HepG2 (cell line): ENCODE measurements at regions not wholly inside any gene's neighbourhood (a gene's known extent, or its start where the extent isn't known, plus 50 kb on each side); places are given as distances from the start of the nearest gene placed in this dataset.
A peak's percentile ranks its signal among the peaks of the same experiment; 100 is the strongest.

Experiments used
- ATAC-seq: fragments of 200-7000 bp; cut with Tn5 transposase; 3 replicates; pipeline ENCODE4 v1.9.1; 2020; ENCODE audit warnings: mild to moderate bottlenecking, moderate library complexity
- BruUV-seq: library from RNA; stranded (reverse); fragments of 400-500 nt; replicated peaks from 2 replicates; lab custom pipeline; 2021; lab: Mats Ljungman, UMichigan
- CTCF ChIA-PET: fragments of 300-600 bp; formaldehyde crosslinking; extraction: SDS; loops from one replicate; lab custom pipeline; 2021; ENCODE audit warnings: low total read pairs, inconsistent platforms, low intra/inter-chr PET ratio; lab: Yijun Ruan, JAX
- POLR2A ChIA-PET: fragments of 350-600 bp; sonication (Branson Sonifier 250); formaldehyde crosslinking; loops from one replicate; lab custom pipeline; 2020; ENCODE audit warnings: antibody characterized with exemption, inconsistent platforms; lab: Yijun Ruan, JAX
- DNase-seq: peaks from one replicate; pipeline ENCODE4 v3.0.0-alpha.2; 2015; ENCODE audit warnings: low spot score
- FAIRE-seq: peaks from 3 replicates; lab custom pipeline; 2011; peaks lifted over from hg19 to GRCh38; lab: Jason Lieb, UNC
- H2AFZ ChIP-seq: one replicate; pipeline ENCODE4 v1.6.1; 2011; ENCODE audit warnings: low read length, inconsistent platforms
- H3K27ac ChIP-seq: fragments of 300-600 bp; 3 replicates; pipeline ENCODE4 v1.8.0; 2011; ENCODE audit warnings: mixed run types, mild to moderate bottlenecking, mixed read lengths, low read length, inconsistent platforms; ENCODE audit not compliant: insufficient read depth; ENCODE audit errors: extremely low read length
- H3K27me3 ChIP-seq, 2 experiments: fragments of 200-600 bp in 1 of 2; 2 replicates in 1 of 2; 3 replicates in 1 of 2; pipeline versions ENCODE4 v1.6.0 to v1.8.0; 2011; ENCODE audit warnings: low read length in 2 of 2, mild to moderate bottlenecking in 2 of 2, moderate library complexity in 2 of 2, inconsistent platforms in 1 of 2; ENCODE audit not compliant: insufficient read depth in 2 of 2, control insufficient read depth in 1 of 2
- H3K36me3 ChIP-seq, 2 experiments: fragments of 200-600 bp in 1 of 2; replicated peaks in 1 of 2; 2 replicates in 1 of 2; 3 replicates in 1 of 2; pipeline versions ENCODE4 v1.5.1 to v1.8.0; 2011; ENCODE audit warnings: low read length in 2 of 2, inconsistent platforms in 1 of 2; ENCODE audit not compliant: insufficient read depth in 2 of 2, control insufficient read depth in 1 of 2
- H3K4me1 ChIP-seq: 2 replicates; pipeline ENCODE4 v1.5.1; 2012; ENCODE audit warnings: low read length, inconsistent platforms; ENCODE audit not compliant: insufficient read depth
- H3K4me2 ChIP-seq: 2 replicates; pipeline ENCODE4 v1.6.0; 2011; ENCODE audit warnings: low read depth, low read length, inconsistent platforms
- H3K4me3 ChIP-seq, 3 experiments: fragments of 200-600 bp in 1 of 3; sonication (generic), shearing (Covaris generic) in 1 of 3; replicated peaks in 1 of 3; 2 replicates each; pipeline ENCODE4 v1.5.1; 2011 to 2016; ENCODE audit warnings: low read length in 3 of 3, inconsistent platforms in 2 of 3, low read depth in 2 of 3, mild to moderate bottlenecking in 2 of 3, control low read depth in 1 of 3, mixed read lengths in 1 of 3; ENCODE audit not compliant: insufficient read depth in 1 of 3
- H3K79me2 ChIP-seq: one replicate; pipeline ENCODE4 v1.6.1; 2011; ENCODE audit warnings: low read length, inconsistent platforms; ENCODE audit not compliant: insufficient read depth
- H3K9ac ChIP-seq: 2 replicates; pipeline ENCODE4 v1.6.0; 2011; ENCODE audit warnings: mild to moderate bottlenecking, low read depth, low read length, inconsistent platforms; ENCODE audit not compliant: insufficient read depth
- H3K9me3 ChIP-seq: 2 replicates; pipeline ENCODE4 v1.5.1; 2012; ENCODE audit warnings: mild to moderate bottlenecking, low read length
- H4K20me1 ChIP-seq: 2 replicates; pipeline ENCODE4 v1.6.0; 2011; ENCODE audit warnings: inconsistent platforms, mild to moderate bottlenecking, low read length, moderate library complexity; ENCODE audit not compliant: insufficient read depth
- STAG1 ChIP-seq: sonication (generic); formaldehyde crosslinking; IDR thresholded peaks from 2 replicates; pipeline ENCODE4 v1.4.0; 2020; ENCODE audit warnings: missing genetic modification reagents
- ZFP36L2 ChIP-seq: sonication (generic); formaldehyde crosslinking; IDR thresholded peaks from 2 replicates; pipeline ENCODE4 v1.4.0; 2020; ENCODE audit warnings: missing genetic modification reagents
- WGBS: methylation state at CpG from one replicate; pipeline ENCODE4 v1.1.6; 2017; ENCODE audit warnings: low lambda C conversion rate; 5-methylcytosine and 5-hydroxymethylcytosine counted together
- in situ Hi-C: cut with HindIII; loops from 2 replicates; pipeline ENCODE4 v1.10.0; 2017; ENCODE audit warnings: low pct_unique_long_range_greater_than_20kb; ENCODE audit not compliant: extremely low pct_ligation_motif_present
- intact Hi-C: fragments of 100-400 bp; cut with micrococcal nuclease; formaldehyde crosslinking; loops from one replicate; pipeline ENCODE4 v1.10.0; 2022; ENCODE audit not compliant: unreplicated experiment
- TF ChIP-seq, protein P1 (sequence below): sonication (generic); formaldehyde crosslinking; IDR thresholded peaks from 2 replicates; pipeline ENCODE4 v1.5.0; 2020; ENCODE audit warnings: mild to moderate bottlenecking, missing genetic modification reagents, borderline replicate concordance
- TF ChIP-seq, protein P2 (sequence below): sonication (generic); formaldehyde crosslinking; IDR thresholded peaks from 2 replicates; pipeline ENCODE4 v1.5.0; 2020; ENCODE audit warnings: mild to moderate bottlenecking, missing genetic modification reagents, moderate library complexity

DNA sequence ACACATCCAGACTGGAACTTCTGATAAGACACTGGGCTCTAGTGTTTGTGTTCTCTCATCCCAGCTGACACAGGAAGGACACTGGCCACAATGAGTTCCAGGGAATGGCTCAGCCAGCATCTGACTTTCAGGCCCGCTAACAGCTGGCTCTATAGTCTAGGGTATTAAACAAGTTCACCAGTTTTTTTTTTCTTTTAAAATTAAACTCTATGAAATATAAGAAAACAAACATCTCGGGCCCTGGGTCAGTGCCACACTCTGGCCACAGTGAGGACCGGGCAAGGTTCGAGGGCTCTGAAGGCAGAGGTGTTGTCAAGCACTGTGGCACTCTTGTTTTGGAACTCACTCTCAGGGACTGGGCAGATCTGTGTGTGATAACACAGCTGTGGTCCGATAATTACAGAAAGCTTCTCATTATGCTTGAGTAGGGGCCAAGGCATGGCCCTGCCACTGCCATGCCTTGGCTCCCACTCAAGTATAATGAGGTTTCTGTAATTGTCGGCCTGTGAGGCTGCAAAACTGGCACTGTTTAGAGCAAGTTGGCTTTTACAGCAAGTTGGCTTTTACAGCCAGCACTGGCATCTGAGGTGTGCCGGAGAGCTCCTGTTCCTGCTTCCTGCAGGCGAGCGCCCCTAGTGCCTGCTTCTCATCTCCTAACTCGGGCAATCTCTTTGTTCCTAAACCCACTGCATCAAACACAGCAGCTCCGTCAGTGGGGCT is 62.8 kb downstream of the PPP1R2C start:
- in situ Hi-C loops = no loop called here
- 43% methylated on average over 6 of the region's 11 CpGs for WGBS
- intact Hi-C loops = no loop called here
- Histone ChIP-seq H3K4me1 (no peaks in the 10 kb centered on the region), H3K27ac (no peak overlapping the region), H3K9me3 (no peaks in the 10 kb centered on the region), H3K9ac (no peak overlapping the region), H3K4me3 (no peak overlapping the region), H2AFZ (no peak overlapping the region), H3K27me3 (no peaks in the 10 kb centered on the region), H3K4me2 (no peak overlapping the region), H3K79me2 (no peaks in the 10 kb centered on the region), H4K20me1 (no peaks in the 10 kb centered on the region), H3K36me3 (no peaks in the 10 kb centered on the region)
- DNase-seq (peak; percentile 14), FAIRE-seq (peak; percentile 64), ATAC-seq (peak; percentile 89)
- POLR2A ChIA-PET = no interaction called here
- BruUV-seq = no TSS peak
- TF ChIP-seq, protein P1, sequence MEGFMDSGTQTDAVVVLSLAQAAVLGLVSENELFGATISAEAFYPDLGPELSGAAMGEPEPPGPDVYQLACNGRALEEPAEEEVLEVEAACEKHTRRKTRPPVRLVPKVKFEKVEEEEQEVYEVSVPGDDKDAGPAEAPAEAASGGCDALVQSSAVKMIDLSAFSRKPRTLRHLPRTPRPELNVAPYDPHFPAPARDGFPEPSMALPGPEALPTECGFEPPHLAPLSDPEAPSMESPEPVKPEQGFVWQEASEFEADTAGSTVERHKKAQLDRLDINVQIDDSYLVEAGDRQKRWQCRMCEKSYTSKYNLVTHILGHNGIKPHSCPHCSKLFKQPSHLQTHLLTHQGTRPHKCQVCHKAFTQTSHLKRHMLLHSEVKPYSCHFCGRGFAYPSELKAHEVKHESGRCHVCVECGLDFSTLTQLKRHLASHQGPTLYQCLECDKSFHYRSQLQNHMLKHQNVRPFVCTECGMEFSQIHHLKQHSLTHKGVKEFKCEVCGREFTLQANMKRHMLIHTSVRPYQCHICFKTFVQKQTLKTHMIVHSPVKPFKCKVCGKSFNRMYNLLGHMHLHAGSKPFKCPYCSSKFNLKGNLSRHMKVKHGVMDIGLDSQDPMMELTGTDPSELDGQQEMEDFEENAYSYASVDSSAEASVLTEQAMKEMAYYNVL (CRISPR knock-in tag) = no peak
- TF ChIP-seq, protein P2, sequence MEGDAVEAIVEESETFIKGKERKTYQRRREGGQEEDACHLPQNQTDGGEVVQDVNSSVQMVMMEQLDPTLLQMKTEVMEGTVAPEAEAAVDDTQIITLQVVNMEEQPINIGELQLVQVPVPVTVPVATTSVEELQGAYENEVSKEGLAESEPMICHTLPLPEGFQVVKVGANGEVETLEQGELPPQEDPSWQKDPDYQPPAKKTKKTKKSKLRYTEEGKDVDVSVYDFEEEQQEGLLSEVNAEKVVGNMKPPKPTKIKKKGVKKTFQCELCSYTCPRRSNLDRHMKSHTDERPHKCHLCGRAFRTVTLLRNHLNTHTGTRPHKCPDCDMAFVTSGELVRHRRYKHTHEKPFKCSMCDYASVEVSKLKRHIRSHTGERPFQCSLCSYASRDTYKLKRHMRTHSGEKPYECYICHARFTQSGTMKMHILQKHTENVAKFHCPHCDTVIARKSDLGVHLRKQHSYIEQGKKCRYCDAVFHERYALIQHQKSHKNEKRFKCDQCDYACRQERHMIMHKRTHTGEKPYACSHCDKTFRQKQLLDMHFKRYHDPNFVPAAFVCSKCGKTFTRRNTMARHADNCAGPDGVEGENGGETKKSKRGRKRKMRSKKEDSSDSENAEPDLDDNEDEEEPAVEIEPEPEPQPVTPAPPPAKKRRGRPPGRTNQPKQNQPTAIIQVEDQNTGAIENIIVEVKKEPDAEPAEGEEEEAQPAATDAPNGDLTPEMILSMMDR = peak; percentile 53
- TF ChIP-seq STAG1 (CRISPR knock-in tag) = peak; percentile 47
- no peak for TF ChIP-seq ZFP36L2
- CTCF ChIA-PET = no interaction called here
